Activated naive CD8-positive, alpha-beta T cell treated with anti-CD3 and anti-CD28 coated beads, Interleukin-2, amount 50 U/mL, for 24 hours (primary cell): ENCODE measurements at regions not wholly inside any gene's neighbourhood (a gene's known extent, or its start where the extent isn't known, plus 50 kb on each side); places are given as distances from the start of the nearest gene placed in this dataset.
"Not testable (repeated sequence)": the region's sequence is repeated elsewhere in the genome, so short reads cannot be mapped to it uniquely, and the experiment has no call there.

Experiments
- ATAC-seq: fragments of 150-1000 bp; cut with Tn5 transposase; one replicate; pipeline ENCODE4 v1.10.0; 2021
- DNase-seq: peaks from one replicate; pipeline ENCODE4 v3.0.0; 2021
- H3K27ac Mint-ChIP-seq: one replicate; pipeline ENCODE4 v1.8.0; 2021; ENCODE audit warnings: mild to moderate bottlenecking, mixed read lengths
- H3K27me3 Mint-ChIP-seq: one replicate; pipeline ENCODE4 v1.8.0; 2021; ENCODE audit warnings: mixed read lengths
- H3K36me3 Mint-ChIP-seq: one replicate; pipeline ENCODE4 v1.8.0; 2021; ENCODE audit warnings: low read depth, mixed read lengths
- H3K4me1 Mint-ChIP-seq: one replicate; pipeline ENCODE4 v1.8.0; 2021; ENCODE audit warnings: mixed read lengths
- H3K4me3 Mint-ChIP-seq: one replicate; pipeline ENCODE4 v1.8.0; 2021; ENCODE audit warnings: mild to moderate bottlenecking, moderate library complexity, mixed read lengths
- H3K9me3 Mint-ChIP-seq: one replicate; pipeline ENCODE4 v1.8.0; 2021; ENCODE audit warnings: mixed read lengths

DNA sequence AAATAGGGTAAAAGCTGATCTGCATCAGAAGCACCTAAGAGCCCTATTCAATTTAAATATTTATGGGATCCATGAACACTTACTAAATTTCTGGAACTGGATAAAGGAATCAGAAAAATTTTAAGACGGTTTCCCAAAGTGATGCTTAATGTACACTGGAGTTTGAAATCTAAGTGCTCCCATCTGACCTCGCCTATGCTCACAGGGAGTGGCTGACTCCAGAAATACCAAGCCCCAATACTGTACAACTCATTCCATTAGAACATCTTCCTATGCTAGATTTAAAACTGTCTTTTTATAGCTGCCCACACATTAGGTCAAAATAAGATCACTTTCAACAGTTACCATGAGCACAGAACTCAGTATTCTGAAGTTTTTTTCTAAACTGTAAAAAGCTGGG, 1214.6 kb downstream of the CDH11 start:
- DNase-seq: no peak
- H3K9me3 Mint-ChIP-seq: peaks cover 25% of the 10 kb centered on the region
- no peak overlapping the region for H3K4me3 Mint-ChIP-seq
- ATAC-seq: no peak
- H3K27me3 Mint-ChIP-seq: no peaks in the 10 kb centered on the region
- no peak overlapping the region for H3K27ac Mint-ChIP-seq
- no peaks in the 10 kb centered on the region for H3K36me3 Mint-ChIP-seq
- no peaks in the 10 kb centered on the region for H3K4me1 Mint-ChIP-seq

DNA sequence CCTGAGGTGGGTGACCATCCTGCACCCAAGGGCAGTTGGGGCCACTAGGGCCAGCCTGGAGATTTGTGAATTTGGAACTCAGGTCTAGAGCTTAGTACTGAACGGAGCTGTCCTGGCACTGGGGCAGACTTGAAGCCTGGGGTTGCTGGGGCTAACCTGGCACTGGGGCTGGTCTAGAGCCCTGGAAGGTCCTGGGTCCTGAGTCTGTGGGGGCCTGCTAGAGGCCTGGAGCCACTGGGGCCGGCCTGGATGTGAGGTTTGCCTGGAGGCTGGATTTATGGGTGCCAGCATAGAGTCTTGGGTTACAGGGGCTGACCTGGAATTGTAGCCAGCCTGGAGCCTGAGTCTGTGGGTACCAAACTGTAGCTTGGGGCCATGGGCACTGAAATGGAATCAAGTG, 1216.9 kb downstream of the CDH11 start:
- H3K36me3 Mint-ChIP-seq: no peaks in the 10 kb centered on the region
- H3K4me3 Mint-ChIP-seq: no peak overlapping the region
- H3K9me3 Mint-ChIP-seq: peaks cover 20% of the 10 kb centered on the region
- ATAC-seq (no peak), DNase-seq (no peak)
- H3K4me1 Mint-ChIP-seq: no peaks in the 10 kb centered on the region
- H3K27me3 Mint-ChIP-seq: no peaks in the 10 kb centered on the region
- no peak overlapping the region for H3K27ac Mint-ChIP-seq

DNA sequence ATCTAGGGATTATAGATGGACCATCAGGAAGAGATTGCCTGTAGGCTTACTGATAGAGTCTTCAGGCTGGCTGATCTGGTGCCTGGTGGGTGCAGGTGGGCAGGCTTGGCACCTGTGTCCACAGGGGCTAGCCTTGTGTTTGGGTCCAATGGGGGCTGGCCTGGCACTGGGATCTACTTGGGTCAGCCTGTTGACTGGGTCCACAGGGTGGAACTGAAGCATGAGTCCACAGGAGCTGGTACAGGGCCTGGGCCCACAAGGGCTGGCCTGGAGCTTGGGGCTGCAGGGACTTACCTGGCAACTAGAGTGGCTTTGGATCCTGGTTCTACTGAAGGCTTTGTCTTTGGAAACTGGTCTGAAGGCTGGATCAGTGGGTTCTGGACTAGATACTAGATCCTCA, 1217.7 kb downstream of the CDH11 start:
- Mint-ChIP-seq H3K27ac (no peak overlapping the region), H3K27me3 (no peaks in the 10 kb centered on the region), H3K36me3 (no peaks in the 10 kb centered on the region), H3K4me1 (no peaks in the 10 kb centered on the region), H3K4me3 (no peak overlapping the region), H3K9me3 (peaks cover 18% of the 10 kb centered on the region)
- no peak for DNase-seq
- ATAC-seq: no peak

DNA sequence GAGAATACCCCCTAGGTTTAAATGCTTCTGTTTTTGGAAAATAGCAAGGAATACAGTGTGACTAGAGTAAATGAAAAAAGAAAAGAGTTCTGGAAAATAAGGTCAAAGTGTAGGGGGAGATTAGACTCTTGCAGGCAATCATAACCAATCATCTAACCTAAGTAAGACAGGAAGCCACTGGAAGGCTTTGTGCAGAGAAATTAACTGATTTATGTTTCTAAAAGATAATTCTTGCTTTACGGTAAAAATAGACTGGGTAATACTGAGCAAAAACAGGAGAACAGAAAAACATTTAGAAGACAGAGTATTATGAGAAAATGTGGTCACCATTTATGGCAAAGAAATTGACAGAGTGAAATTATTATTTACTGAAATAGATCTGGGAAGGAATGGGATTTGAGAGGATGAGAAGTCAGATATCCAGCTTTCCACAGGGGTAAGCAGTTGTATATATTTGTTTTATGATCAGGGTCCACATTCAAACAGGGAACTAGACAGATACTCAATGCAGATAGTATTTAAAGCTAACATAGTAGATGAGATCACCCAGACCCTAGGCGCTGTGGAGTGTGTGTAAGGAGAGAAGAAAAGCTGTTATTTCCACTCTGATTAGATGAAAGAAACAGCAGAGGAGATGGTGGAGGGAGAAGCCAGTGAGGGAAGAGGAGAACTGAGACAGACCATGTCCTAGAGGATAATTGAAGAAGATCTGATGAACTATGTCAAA, 1225.3 kb downstream of the CDH11 start:
- Mint-ChIP-seq H3K4me1 (no peaks in the 10 kb centered on the region), H3K36me3 (no peaks in the 10 kb centered on the region), H3K9me3 (no peaks in the 10 kb centered on the region), H3K27me3 (no peaks in the 10 kb centered on the region), H3K4me3 (no peak overlapping the region), H3K27ac (no peak overlapping the region)
- ATAC-seq (no peak), DNase-seq (no peak)

DNA sequence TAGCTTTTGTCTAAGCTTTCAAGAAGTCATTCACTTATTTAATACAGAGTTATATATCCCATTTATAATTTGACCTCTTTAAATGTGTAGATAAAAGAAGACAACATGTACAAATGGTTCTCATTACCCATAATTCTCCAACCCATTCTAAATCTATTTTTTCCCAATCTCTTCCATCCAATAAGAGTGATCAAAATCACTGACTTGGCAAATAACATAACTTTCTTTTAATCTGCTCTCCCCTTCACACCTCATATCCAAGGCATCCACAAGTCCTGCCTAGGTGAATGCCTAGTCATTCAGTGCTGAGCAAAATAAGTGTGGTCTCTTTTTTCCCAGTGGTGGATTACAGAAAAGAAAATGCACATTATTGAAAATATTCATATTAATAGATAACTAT, 1231.1 kb downstream of the CDH11 start:
- Mint-ChIP-seq H3K27ac (no peak overlapping the region), H3K4me1 (no peaks in the 10 kb centered on the region), H3K9me3 (peaks cover 13% of the 10 kb centered on the region), H3K4me3 (no peak overlapping the region), H3K36me3 (no peaks in the 10 kb centered on the region), H3K27me3 (no peaks in the 10 kb centered on the region)
- ATAC-seq (no peak), DNase-seq (no peak)

DNA sequence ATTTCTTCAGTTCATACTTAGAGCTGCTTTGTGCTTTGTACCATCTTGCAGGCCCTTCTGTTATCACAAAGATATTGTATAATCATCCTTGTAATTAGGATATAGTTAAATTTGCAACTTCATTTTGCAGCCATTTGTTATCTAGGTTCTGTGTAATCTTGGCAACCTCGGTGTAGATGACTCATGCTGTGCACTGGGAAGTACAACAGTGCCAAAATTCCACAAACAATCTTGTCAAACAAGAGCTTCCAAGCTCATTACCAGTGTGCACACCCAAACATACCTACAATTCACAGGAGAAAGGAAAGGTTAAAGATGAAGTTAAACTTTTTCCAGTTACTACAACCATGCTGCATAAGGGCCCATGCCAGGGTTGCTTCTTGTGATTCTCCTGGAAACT, 1231.8 kb downstream of the CDH11 start:
- ATAC-seq: no peak
- Mint-ChIP-seq H3K9me3 (peaks cover 13% of the 10 kb centered on the region), H3K4me3 (no peak overlapping the region), H3K27me3 (no peaks in the 10 kb centered on the region), H3K4me1 (no peaks in the 10 kb centered on the region), H3K36me3 (no peaks in the 10 kb centered on the region), H3K27ac (no peak overlapping the region)
- no peak for DNase-seq

DNA sequence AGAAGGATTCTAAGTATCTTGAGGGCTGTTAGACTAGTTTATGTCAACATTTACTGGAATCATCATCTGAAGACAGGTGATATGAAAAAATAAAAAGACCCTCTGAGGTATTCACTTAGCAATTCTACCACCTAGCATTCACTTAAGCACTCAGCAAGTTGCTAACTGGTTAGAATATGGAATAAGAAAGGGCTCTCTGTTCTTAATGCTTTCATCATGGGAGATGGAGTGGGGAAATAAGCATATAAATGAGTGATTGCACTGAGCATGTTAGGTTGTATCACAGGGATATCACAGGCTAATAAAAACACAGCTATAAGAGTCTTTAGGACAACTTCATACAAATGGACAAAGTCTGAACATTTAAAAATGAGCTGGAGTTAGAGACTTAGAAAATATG, 1238.8 kb downstream of the CDH11 start:
- DNase-seq: no peak
- Mint-ChIP-seq H3K9me3 (peaks cover 20% of the 10 kb centered on the region), H3K27ac (no peak overlapping the region), H3K36me3 (no peaks in the 10 kb centered on the region), H3K4me1 (no peaks in the 10 kb centered on the region), H3K4me3 (no peak overlapping the region), H3K27me3 (no peaks in the 10 kb centered on the region)
- ATAC-seq: no peak

DNA sequence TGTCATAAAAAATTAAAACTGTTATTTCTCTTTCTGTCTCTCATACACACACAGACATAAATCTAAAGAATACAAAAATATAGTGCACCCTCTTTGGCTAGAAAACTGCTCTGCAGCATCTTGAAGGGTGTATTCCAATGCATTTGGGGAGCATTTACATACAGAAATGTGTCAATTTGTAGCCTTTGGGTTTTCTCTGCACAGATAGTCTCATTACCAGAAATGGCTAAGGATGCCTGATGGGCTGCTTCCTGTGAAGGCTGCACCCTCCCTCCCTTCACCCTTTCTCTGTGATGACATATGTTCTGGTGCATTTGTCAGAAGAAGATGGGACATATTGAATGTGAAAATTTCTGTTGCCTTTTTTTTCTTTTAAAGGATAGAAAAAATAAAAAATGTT, 1239.3 kb downstream of the CDH11 start:
- no peak for ATAC-seq
- Mint-ChIP-seq H3K36me3 (no peaks in the 10 kb centered on the region), H3K27ac (no peak overlapping the region)

DNA sequence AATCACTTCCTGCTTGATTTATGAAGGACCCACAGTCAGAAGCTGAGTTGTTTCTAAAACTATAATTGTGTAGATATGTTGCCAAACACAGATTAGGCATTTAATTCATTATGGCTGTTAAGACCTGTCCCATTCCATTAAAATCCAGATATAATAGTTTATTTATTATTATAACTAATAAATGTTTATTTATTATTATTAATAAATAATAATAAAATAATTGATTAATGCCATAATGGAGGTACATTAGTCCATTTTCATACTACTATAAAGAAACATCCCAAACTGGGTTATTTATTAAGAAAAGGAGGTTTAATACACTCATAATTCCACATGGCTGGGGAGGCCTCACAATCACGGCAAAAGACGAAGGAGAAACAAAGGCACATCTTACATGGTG, 1240.9 kb downstream of the CDH11 start:
- ATAC-seq (no peak), DNase-seq (no peak)
- H3K9me3 Mint-ChIP-seq: peaks cover 25% of the 10 kb centered on the region
- no peaks in the 10 kb centered on the region for H3K4me1 Mint-ChIP-seq
- no peaks in the 10 kb centered on the region for H3K27me3 Mint-ChIP-seq
- no peaks in the 10 kb centered on the region for H3K36me3 Mint-ChIP-seq
- no peak overlapping the region for H3K4me3 Mint-ChIP-seq
- no peak overlapping the region for H3K27ac Mint-ChIP-seq

More for the DNA sequence above, 1239.3 kb downstream of the CDH11 start:
- Mint-ChIP-seq H3K9me3 (peaks cover 21% of the 10 kb centered on the region), H3K27me3 (no peaks in the 10 kb centered on the region), H3K4me1 (no peaks in the 10 kb centered on the region), H3K4me3 (no peak overlapping the region)
- no peak for DNase-seq

DNA sequence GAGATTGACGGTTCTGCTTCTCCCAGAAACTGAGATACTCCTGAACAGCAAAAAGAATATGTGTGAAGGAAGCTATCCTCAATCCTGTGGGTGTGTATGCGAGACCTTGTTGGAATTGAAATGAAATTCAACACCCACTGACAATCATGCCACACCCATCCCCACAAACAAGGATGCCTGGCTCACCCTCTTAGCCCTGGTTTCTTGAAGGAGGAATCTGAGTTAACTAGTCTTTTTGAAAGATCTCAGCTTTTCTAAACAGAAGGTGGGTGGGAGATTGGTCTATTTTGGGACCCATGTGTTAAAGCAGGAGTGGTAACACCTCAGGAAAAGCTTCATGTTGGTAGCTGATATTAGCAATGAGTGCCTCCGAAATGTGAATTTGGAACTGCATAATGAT, 1244.5 kb downstream of the CDH11 start:
- ATAC-seq (no peak), DNase-seq (no peak)
- Mint-ChIP-seq H3K4me1 (no peaks in the 10 kb centered on the region), H3K27me3 (no peaks in the 10 kb centered on the region), H3K9me3 (peaks cover 25% of the 10 kb centered on the region), H3K4me3 (no peak overlapping the region), H3K36me3 (no peaks in the 10 kb centered on the region), H3K27ac (no peak overlapping the region)

DNA sequence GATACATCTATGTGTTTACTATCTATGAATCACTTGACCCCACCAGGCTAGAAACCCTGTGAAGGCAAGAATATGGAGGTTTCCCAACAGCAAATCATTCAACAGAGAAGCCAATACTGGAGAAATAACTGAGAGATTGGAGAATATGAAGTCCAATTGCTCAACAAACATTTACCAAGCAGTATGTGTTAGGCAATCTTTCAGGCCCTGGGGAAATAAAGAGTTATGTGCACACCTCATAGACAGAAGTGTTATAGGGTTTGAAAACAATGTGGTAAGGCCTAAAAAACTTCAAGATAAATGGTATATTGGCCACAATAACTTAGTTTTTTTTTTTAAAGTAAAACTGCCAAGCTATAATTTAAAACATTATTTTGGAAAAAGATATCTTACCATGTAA, 1245.8 kb downstream of the CDH11 start:
- no peak for ATAC-seq
- Mint-ChIP-seq H3K9me3 (peaks cover 21% of the 10 kb centered on the region), H3K4me1 (no peaks in the 10 kb centered on the region), H3K4me3 (no peak overlapping the region), H3K36me3 (no peaks in the 10 kb centered on the region), H3K27me3 (no peaks in the 10 kb centered on the region), H3K27ac (no peak overlapping the region)
- DNase-seq: no peak

DNA sequence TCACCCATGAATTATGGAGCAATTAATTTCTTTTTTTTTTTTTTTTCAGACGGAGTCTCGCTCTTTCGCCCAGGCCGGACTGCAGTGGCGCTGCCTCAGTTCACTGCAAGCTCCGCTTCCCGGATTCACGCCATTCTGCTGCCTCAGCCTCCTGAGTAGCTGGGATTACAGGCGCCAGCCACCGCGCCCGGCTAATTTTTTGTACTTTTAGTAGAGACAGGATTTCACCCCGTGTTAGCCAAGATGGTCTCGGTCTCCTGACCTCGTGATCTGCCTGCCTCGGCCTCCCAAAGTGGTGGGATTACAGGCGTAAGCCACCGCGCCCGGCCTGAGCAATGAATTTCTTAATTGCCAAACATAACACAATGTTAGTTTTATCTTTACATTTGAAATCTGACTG, 1261.2 kb downstream of the CDH11 start:
- not testable (repeated sequence) for H3K27me3 Mint-ChIP-seq, ATAC-seq, H3K4me3 Mint-ChIP-seq, H3K36me3 Mint-ChIP-seq, DNase-seq, H3K27ac Mint-ChIP-seq, H3K4me1 Mint-ChIP-seq, H3K9me3 Mint-ChIP-seq

DNA sequence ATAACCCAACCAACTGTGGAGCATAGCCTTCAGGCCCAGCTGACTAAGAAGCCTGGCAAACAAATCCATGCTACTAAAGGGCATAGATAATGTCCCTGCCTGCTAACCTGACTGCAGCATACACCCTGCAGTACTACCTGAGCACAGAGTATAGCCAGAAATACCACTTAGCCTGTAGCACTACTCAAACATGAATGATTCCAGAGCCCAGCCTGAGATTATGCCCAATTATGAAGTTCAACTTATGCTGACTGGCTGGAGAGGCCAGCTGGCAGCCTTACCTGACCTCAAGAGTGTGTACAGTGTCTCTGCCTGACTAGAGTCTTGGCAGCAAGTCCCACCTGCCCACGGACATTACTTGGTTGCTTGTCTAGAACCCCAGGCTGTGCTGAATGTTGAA, 1265.3 kb downstream of the CDH11 start:
- no peaks in the 10 kb centered on the region for H3K36me3 Mint-ChIP-seq
- no peaks in the 10 kb centered on the region for H3K4me1 Mint-ChIP-seq
- no peak overlapping the region for H3K27ac Mint-ChIP-seq

DNA sequence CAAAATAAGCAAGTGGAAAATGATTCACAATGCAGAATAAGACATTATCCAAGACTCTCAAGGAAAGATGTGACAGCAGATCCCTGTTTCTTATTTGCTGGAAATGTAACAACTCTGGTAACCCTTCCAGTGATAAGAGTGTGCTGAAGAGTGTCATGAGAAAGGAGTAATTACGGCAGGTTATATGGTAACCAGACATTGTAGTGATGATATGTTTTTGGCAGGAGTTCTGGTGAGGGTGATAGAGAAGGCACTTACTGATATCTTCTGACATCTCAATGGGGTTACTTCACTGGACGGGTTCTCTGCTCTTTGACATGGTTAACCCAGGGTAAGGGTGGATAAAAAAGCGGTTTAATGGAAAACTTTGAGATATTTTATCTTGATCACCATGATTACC, 1270.9 kb downstream of the CDH11 start:
- H3K4me1 Mint-ChIP-seq: no peaks in the 10 kb centered on the region
- DNase-seq (no peak), ATAC-seq (no peak)
- no peaks in the 10 kb centered on the region for H3K36me3 Mint-ChIP-seq
- H3K27me3 Mint-ChIP-seq: no peaks in the 10 kb centered on the region
- H3K27ac Mint-ChIP-seq: no peak overlapping the region
- peaks cover 9% of the 10 kb centered on the region for H3K9me3 Mint-ChIP-seq
- H3K4me3 Mint-ChIP-seq: no peak overlapping the region

More for the DNA sequence above, 1265.3 kb downstream of the CDH11 start:
- DNase-seq (no peak), ATAC-seq (no peak)
- Mint-ChIP-seq H3K9me3 (no peaks in the 10 kb centered on the region), H3K27me3 (no peaks in the 10 kb centered on the region), H3K4me3 (no peak overlapping the region)

DNA sequence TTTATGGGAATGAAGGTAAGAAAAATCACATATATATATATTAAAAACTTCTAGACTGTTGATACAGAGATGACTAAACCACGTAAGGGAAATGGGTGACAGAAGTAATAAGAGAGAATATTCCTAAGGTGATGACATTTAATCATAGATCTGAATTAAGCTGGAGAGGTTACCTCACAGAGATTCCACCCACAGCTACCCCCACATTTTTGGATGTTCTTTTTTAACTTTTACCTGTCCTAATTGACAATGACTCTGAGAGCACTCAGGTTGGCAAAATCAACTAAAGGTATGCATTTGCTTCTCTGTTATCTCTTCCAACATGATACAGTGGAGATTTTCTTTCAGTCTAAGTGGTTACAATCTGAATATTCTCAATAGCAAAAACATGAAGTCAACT, 1280.6 kb downstream of the CDH11 start:
- no peak overlapping the region for H3K27ac Mint-ChIP-seq
- peaks cover 47% of the 10 kb centered on the region for H3K9me3 Mint-ChIP-seq
- ATAC-seq: no peak
- H3K36me3 Mint-ChIP-seq: no peaks in the 10 kb centered on the region
- H3K4me1 Mint-ChIP-seq: no peaks in the 10 kb centered on the region
- H3K27me3 Mint-ChIP-seq: no peaks in the 10 kb centered on the region
- no peak overlapping the region for H3K4me3 Mint-ChIP-seq
- DNase-seq: no peak

DNA sequence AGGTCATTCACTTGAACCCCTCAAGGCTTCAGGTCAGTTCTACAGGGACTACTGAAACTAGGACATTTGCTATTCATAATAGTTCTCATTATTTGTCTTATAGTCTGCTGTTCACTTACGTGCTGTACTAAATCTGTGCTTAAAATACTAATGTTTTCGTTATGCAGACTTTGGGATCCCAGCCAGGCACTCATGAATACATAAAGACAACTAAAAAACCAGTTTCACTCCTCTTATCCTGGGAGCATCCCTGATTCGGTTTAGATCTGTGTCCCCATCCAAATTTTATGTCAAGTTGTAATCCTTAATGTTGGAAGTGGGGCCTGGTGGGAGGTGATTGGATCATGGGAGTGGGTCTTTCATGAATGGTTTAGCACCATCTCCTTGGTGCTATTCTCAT, 1291.8 kb downstream of the CDH11 start:
- no peak overlapping the region for H3K27ac Mint-ChIP-seq
- no peaks in the 10 kb centered on the region for H3K36me3 Mint-ChIP-seq
- H3K9me3 Mint-ChIP-seq: peaks cover 15% of the 10 kb centered on the region
- DNase-seq (no peak), ATAC-seq (no peak)
- no peaks in the 10 kb centered on the region for H3K27me3 Mint-ChIP-seq
- H3K4me1 Mint-ChIP-seq: no peaks in the 10 kb centered on the region
- no peak overlapping the region for H3K4me3 Mint-ChIP-seq
